ENCODE measurements at regions not wholly inside any gene's neighbourhood (a gene's known extent, or its start where the extent isn't known, plus 50 kb on each side); places are given as distances from the start of the nearest gene placed in this dataset.

GRCh38 chr13:104246955-104247354, 1180.7 kb upstream of the SLC10A2 start:
- Histone ChIP-seq H3K4me3 (ENCODE audit: extremely low read depth in 1 of 4, insufficient read depth in 2 of 4, low read depth in 3 of 4, low read length in 4 of 4) (no peak overlapping the region), H2BK120ac (replicated peaks; ENCODE audit: low read depth, low read length) (no peak overlapping the region), H3K4ac (replicated peaks; ENCODE audit: insufficient read length, low read depth, low read length) (no peak overlapping the region), H2BK5ac (ENCODE audit: low read depth, low read length) (no peak overlapping the region), H3K23me2 (ENCODE audit: low read depth, low read length) (no peaks in the 10 kb centered on the region), H3K79me2 (ENCODE audit: control insufficient read depth in 1 of 2, insufficient read depth in 2 of 2, low read length in 2 of 2) (no peaks in the 10 kb centered on the region), H3K14ac (ENCODE audit: insufficient read length) (no peak overlapping the region), H2BK12ac (ENCODE audit: low read depth, low read length) (no peak overlapping the region), H2BK15ac (ENCODE audit: low read length) (no peak overlapping the region), H3K18ac (ENCODE audit: extremely low read depth, low read length) (no peak overlapping the region), H4K20me1 (replicated peaks in 1 of 2; ENCODE audit: control insufficient read depth in 1 of 2, insufficient read depth in 2 of 2, low read length in 2 of 2) (no peaks in the 10 kb centered on the region), H3K9me3 (ENCODE audit: insufficient read depth in 2 of 2, low read depth in 1 of 2, low read length in 1 of 2) (no peaks in the 10 kb centered on the region), H3K27ac (ENCODE audit: low read depth, low read length) (no peak overlapping the region), H3K23ac (ENCODE audit: insufficient read length) (no peak overlapping the region), H3K4me1 (replicated peaks in 1 of 4; ENCODE audit: control insufficient read depth in 3 of 4, insufficient read depth in 4 of 4, low read length in 3 of 4) (peaks cover 0 to 4% (median 0%) of the 10 kb centered on the region in 4 experiments; a peak in 1 of 7 replicates), H3K27me3 (replicated peaks in 1 of 4; ENCODE audit: control insufficient read depth in 3 of 4, extremely low read depth in 1 of 4, insufficient read depth in 3 of 4, low read length in 3 of 4) (no peaks in the 10 kb centered on the region), H4K91ac (replicated peaks; ENCODE audit: insufficient read length, low read length) (no peak overlapping the region), H4K8ac (ENCODE audit: extremely low read depth, insufficient read depth, low read length) (no peak overlapping the region), H2AFZ (ENCODE audit: low read length) (no peak overlapping the region), H3K4me2 (ENCODE audit: insufficient read depth in 1 of 2, low read depth in 2 of 2, low read length in 2 of 2) (no peak overlapping the region), H3K56ac (replicated peaks; ENCODE audit: insufficient read length, low read depth, low read length) (no peak overlapping the region), H4K5ac (ENCODE audit: insufficient read length, low read depth, low read length) (no peak overlapping the region), H2AK5ac (ENCODE audit: low read depth, low read length) (no peak overlapping the region), H3K9ac (replicated peaks in 1 of 4; ENCODE audit: extremely low read depth in 1 of 4, low read depth in 3 of 4, low read length in 3 of 4) (no peak overlapping the region), H3K79me1 (ENCODE audit: low read depth, low read length) (no peaks in the 10 kb centered on the region), H2BK20ac (ENCODE audit: low read length) (no peak overlapping the region), H3K36me3 (ENCODE audit: control insufficient read depth in 2 of 4, insufficient read depth in 4 of 4, low read length in 3 of 4) (no peaks in the 10 kb centered on the region)
- TF ChIP-seq MAX (IDR thresholded peaks at IDR 0.05): no peak
- no peak for TF ChIP-seq GTF2F1 (IDR thresholded peaks at IDR 0.05; ENCODE audit: borderline replicate concordance, low read depth, low read length)
- TF ChIP-seq SIN3A (conservative IDR thresholded peaks at IDR 0.05 in 1 of 2, IDR thresholded peaks at IDR 0.05 in 1 of 2; ENCODE audit: low read depth in 1 of 2, low read length in 2 of 2): no peak
- no peak for TF ChIP-seq CHD2 (IDR thresholded peaks at IDR 0.05; ENCODE audit: low read length)
- TF ChIP-seq BCL11A (IDR thresholded peaks at IDR 0.05; ENCODE audit: low read depth in 2 of 2, low read length in 2 of 2): no peak
- no peak for TF ChIP-seq ATF2 (IDR thresholded peaks at IDR 0.05; ENCODE audit: low read length)
- TF ChIP-seq TAF7 (optimal IDR thresholded peaks at IDR 0.05; ENCODE audit: borderline replicate concordance, low read depth, low read length): no peak
- no peak for TF ChIP-seq EZH2 (IDR thresholded peaks at IDR 0.05; ENCODE audit: low read depth, low read length, severe bottlenecking)
- no peak for TF ChIP-seq HDAC6 (IDR thresholded peaks at IDR 0.05; ENCODE audit: low read depth, low read length)
- no peak for TF ChIP-seq POU5F1 (IDR thresholded peaks at IDR 0.05; ENCODE audit: low read depth, low read length)
- no peak for TF ChIP-seq TBP (IDR thresholded peaks at IDR 0.05; ENCODE audit: low read depth, low read length)
- POLR2A ChIA-PET (ENCODE audit: partially characterized antibody): no interaction called here
- no peak for FAIRE-seq
- CTCF ChIA-PET (ENCODE audit: partially characterized antibody): no interaction called here
- DNase-seq (ENCODE audit: low read depth in 1 of 2, low spot score in 2 of 2): no peak
